HG03064 (cell line): ENCODE measurements at regions not wholly inside any gene's neighbourhood (a gene's known extent, or its start where the extent isn't known, plus 50 kb on each side); places are given as distances from the start of the nearest gene placed in this dataset.
"Not testable (repeated sequence)": the region's sequence is repeated elsewhere in the genome, so short reads cannot be mapped to it uniquely, and the experiment has no call there.

Experiments
- ATAC-seq: cut with Tn5 transposase; IDR thresholded peaks from one replicate; pipeline ENCODE4 v1.9.1; 2021; ENCODE audit warnings: low read depth; ENCODE audit not compliant: unreplicated experiment

DNA sequence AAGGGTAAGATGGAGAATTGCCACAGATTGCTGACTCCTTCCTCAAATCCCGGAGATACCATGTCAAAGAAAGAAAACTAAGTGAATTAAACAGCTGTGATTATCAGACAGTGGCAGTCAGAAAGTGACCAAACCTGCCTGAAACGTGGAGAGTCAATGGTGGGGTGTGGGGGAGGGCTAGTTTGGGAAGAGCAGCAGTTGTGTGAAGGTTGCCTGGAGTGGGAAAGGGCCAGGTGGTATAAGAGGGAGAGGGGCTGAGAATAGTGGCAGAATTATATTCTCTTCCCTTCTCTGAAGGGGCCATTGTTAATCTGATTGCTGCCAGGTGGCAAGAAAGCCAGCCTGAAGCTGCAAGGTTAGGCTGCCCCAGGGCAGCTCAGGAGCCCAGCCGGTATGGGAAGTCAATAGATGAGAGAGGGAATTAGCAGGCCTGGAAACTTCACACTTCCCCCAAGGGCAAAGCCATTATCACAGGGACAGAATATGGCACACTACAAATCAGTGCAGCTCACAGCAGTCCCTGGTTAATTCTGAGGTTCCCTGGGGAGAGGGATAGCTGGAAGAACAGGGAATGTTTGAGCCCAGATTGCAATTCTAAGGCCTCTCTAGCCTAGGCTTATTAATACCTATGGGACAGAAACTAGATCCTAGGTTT lies 83.9 kb upstream of the ITGB1 start:
- no peak for ATAC-seq

DNA sequence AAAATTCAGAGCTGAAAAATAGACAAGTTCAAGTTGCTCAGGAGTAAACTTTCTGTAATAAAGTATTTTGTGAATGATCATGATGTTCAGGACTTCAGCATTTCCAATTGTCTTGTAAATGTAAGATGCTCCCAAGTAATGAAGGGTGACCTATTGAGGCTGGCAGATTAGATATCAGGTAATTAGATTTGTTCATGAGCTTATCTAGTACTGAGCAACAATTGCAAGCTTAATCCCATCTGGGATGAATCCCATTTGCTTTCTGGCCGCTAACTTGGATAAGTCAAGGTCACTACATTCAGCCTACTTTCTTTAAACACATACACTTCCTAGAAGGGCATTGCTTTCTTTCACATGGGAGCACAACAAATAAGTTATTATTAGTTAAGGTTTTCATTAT lies 82.4 kb upstream of the ITGB1 start:
- no peak for ATAC-seq

GRCh38 chr10:33039181-33039580 lies 81.2 kb upstream of the ITGB1 start:
- no peak for ATAC-seq

- no peak for ATAC-seq
Observed at GRCh38 chr10:33038672-33039071, 80.6 kb upstream of the ITGB1 start.

DNA sequence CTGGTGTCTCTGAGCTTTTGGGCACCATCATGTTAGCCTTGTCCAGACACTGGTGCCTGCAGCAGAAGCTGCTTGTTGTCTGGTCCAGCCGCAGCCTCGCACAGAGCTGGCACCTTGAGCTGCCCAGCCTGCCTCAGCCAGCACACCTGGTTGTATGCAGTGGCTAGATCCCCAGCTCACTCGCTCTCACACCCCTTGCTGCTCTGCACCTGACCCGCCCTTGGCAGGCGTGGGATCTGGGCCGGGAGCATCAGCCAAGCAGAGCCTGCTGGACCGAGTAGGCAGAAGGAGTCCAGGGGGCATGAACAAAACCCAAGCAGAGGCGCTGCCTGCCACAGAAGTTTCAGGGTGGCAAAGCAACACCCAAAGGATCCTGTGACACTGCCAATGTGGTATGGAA lies 79.7 kb upstream of the ITGB1 start:
- no peak for ATAC-seq

GRCh38 chr10:33036670-33037069 lies 78.6 kb upstream of the ITGB1 start:
- no peak for ATAC-seq

- ATAC-seq: no peak
Observed at GRCh38 chr10:33035411-33035810, 77.4 kb upstream of the ITGB1 start.

DNA sequence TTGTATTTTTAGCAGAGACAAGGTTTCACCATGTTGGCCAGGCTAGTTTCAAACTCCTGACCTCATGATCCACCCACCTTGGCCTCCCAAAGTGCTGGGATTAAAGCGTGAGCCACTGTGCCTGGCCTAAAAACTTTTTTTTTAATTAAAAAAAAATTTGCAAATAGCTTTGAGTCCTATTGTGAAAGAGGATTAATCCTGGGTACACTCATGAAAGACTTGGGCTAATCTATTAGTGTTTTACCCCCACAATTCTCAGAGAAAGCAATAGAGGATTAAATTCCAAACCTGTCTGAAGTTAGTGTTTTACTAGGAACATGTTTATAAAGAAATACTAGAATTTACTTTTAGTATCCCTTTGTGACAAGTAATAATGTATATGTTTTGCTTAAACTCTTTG lies 76.9 kb upstream of the ITGB1 start:
- no peak for ATAC-seq

DNA sequence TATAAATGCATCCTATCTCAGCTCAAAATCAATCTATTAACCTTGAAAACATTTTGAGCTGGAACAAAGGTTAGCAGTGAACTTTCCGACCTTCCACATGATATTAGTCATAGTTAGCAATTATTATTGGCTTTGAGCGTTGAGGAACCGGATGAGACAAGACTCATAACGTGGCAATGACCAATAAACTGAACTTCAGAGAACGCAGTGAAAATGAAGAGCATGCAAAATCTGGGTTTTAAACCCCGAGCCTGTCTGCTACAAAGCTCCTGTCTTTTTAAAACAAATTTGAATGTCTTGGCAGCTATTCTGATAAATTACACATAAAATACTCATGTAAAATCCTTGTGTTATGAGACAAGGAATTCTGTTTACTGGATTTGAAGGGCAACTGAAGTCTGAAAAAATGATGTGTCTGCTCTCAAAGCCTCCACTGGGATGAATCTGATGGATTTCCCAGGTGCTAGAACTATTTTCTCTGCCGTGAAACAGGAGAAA lies 74.7 kb upstream of the ITGB1 start:
- no peak for ATAC-seq

- no peak for ATAC-seq
Observed at GRCh38 chr10:33031815-33032653, 74.0 kb upstream of the ITGB1 start.

- no peak for ATAC-seq
Observed at GRCh38 chr10:33031171-33031570, 73.1 kb upstream of the ITGB1 start.

- not testable (repeated sequence) for ATAC-seq
Observed at GRCh38 chr10:33028515-33028914, 70.5 kb upstream of the ITGB1 start.

DNA sequence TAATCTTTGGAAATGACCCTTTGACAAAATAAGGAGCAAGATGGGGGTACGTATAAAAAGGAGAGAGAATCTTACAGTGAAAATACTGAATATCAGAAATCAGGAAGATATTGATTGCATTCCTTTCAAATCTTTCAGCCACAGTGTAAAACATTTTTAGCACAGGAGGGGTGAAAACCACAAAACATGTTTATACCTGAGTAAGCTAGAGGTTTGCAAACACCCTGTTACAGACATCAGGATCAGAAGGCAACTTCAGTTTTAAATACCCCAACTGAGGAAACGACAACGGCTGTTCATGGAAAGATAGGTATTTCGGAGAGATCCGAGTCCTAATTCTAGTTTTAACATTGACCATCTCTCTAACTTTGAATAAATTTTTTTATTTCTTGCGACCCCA lies 69.1 kb upstream of the ITGB1 start:
- ATAC-seq: no peak

DNA sequence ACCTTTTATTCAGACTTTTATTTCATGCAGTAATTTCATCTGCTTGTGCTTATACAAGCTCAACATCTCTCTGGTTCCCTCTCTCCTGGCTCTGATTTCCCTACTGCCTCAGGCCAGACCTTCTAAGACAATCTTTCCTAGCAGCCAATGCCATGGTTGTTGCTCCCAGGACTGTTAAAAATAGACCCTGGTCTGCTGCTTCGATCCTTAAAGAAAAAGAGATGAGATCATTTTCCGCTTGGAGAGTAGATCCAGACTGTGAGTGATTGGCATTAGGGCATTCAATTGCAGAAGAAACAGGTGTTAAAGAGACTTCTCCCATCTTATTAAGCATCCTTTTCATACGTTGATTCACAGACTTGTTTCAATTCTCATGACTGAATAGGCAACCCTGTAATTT lies 68.4 kb upstream of the ITGB1 start:
- ATAC-seq: no peak

DNA sequence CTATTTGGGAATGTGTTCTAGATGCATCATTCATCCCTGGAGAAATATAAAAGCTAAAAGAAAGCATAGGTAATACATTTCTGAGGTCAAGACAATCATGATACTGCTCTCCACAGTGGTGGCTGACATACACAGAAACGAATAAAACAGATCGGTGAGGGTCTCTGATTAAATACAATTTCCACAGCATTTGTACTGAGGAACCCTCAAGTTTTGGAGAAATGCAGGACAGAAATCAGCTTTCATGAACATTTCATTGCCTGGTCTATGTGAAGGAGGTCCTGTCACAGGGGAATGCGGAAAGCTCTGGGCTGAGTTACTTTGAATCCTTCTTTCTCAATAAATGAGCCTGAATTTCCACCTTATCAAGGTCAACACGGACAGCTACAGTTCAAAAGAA lies 67.9 kb upstream of the ITGB1 start:
- ATAC-seq: no peak

- no peak for ATAC-seq
Observed at GRCh38 chr10:33025039-33025438, 67.0 kb upstream of the ITGB1 start.

GRCh38 chr10:33022691-33023090 lies 64.7 kb upstream of the ITGB1 start:
- no peak for ATAC-seq

DNA sequence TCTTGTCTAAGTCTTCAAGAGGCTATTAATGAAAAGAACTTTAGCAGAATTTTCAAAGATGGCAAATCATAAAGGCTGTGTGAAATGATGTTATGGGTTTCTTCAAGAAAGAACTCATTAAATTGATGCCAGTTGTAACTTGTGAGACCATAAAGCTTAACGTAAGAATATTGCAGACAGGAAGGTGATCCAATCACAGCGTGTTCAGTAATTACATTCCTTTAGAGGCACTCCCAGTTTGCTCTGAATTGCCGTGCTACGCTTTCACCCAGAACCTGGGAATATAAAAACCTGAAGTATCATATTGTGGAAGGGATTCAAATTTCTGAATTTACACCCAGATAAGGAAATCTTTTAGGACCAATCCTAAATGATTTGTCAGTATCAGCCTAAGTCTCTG lies 64.1 kb upstream of the ITGB1 start:
- no peak for ATAC-seq

DNA sequence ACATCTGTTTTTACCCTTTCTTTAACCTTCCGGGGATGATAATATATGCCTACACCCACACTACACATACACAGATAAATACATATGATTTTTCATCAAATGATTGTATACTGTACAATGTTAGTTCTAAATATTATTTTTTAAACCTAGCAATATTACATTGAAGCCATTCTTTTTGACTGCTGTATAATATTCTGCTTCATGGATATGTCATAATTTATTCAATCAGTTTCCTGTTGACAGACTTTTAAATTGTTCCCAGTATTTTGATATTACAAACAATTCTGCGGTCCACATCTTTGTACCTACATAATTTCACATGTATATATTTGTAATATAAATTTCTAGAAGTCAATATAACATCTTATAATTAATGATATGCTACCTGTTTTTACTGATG lies 59.0 kb upstream of the ITGB1 start:
- ATAC-seq: no peak

- ATAC-seq: no peak
Observed at GRCh38 chr10:33015761-33016547, 57.9 kb upstream of the ITGB1 start.

DNA sequence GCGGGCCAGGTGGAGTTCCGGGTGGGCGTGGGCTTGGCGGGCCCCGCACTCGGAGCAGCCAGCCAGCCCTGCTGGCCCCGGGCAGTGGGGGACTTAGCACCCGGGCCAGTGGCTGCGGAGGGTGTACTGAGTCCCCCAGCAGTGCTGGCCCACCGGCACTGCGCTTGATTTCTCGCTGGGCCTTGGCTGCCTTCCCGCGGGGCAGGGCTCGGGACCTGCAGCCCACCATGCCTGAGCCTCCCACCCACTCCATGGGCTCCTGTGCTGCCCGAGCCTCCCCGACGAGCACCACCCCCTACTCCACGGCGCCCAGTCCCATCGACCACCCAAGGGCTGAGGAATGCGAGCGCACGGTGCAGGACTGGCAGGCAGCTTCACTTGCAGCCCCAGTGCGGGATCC lies 55.3 kb upstream of the ITGB1 start:
- not testable (repeated sequence) for ATAC-seq
